Right ventricle myocardium inferior (tissue), 1 donor: ENCODE measurements at regions not wholly inside any gene's neighbourhood (a gene's known extent, or its start where the extent isn't known, plus 50 kb on each side); places are given as distances from the start of the nearest gene placed in this dataset.

Source experiments
- ATAC-seq: fragments of 200-7000 bp; cut with Tn5 transposase; one replicate; pipeline ENCODE4 v1.9.1; 2020; ENCODE audit warnings: mild to moderate bottlenecking, moderate library complexity
- DNase-seq: peaks from one replicate; pipeline ENCODE4 v3.0.0; 2021; ENCODE audit errors: missing footprints
- intact Hi-C: fragments of 100-400 bp; cut with DNase I; formaldehyde crosslinking; loops from one replicate; pipeline ENCODE4 v1.11.0; 2022
- donor health status: DM: no; HTN: yes; CAD: no; lungs with severe emphysema.

DNA sequence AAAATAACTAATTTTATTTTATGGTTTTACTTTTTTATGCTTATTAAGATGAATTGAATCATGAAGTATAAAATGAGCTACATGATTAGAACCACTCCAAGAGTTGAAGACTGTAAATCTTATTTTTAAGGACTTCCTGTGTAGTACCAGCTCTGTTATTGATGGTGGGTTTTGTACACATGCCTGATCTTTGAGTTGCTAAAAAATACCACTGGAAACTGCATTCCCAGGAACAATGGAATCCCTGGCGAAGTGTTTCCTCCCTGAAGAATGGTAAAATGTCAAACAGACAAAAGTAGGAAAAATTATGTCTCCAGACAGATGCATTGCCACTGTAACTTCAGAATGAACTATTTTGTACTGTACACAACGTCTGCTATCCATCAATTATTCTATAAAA, 935.4 kb upstream of the TENM3 start:
- DNase-seq (no peak), ATAC-seq (no peak)
- intact Hi-C loops = loop anchor here (5.0 kb wide), 1 partner anchor 36 kb away; no protein-coding TSS in a partner anchor

- ATAC-seq = no peak
- DNase-seq = no peak
- intact Hi-C loops = loop anchor here (5.0 kb wide), 1 partner anchor 36 kb away; no protein-coding TSS in a partner anchor
Measured at GRCh38 chr4:181308476-181309312, 934.5 kb upstream of the TENM3 start.

DNA sequence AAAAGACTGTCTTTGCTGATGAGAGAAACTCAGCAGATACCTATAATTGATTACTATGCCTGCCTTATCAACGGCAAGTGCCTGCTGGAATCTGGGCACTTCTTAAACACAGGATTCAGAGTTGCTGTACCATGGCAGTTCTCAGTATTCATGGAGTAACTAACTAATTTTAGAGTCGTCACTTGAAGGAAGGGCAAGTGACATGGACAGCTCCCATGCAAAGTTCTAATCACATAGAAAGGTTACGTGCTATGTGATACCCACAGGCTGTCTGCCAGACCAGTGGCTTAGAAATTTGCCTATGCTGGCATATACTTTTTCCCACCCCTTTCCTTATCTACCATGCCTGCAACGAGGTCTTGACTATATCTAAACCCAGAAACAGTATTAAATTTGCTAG, 931.1 kb upstream of the TENM3 start:
- ATAC-seq (peak; percentile 86), DNase-seq (no peak)
- intact Hi-C loops = no loop called here

- intact Hi-C loops = loop anchor here (5.0 kb wide), 1 partner anchor 208 kb away; no protein-coding TSS in a partner anchor
- no peak for DNase-seq
- ATAC-seq = peak; percentile 42
Measured at GRCh38 chr4:181319629-181320028, 923.6 kb upstream of the TENM3 start.

DNA sequence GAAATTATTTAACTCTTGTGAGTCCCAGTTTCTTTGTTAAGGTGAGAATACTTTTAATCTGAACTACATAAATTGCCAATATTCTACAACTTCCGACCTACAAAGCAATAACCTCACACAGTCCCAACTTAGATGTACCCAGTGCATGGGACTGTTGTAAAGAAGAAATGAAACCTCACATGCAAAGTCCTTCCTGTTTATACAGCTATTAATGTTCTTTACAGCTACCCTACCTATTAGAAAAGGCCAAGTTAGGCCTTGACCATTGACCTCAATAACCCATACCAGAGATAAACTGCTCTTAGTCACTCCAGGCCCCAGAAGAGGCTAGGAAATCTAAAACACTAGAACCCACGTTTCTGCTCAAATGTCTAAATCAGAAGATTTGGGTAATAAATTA, 920.1 kb upstream of the TENM3 start:
- intact Hi-C loops = no loop called here
- no peak for ATAC-seq

GRCh38 chr4:181330654-181331201, 912.5 kb upstream of the TENM3 start:
- ATAC-seq = peak; percentile 93
- intact Hi-C loops = no loop called here
- DNase-seq = no peak

More for the DNA sequence above, 920.1 kb upstream of the TENM3 start:
- DNase-seq = no peak

DNA sequence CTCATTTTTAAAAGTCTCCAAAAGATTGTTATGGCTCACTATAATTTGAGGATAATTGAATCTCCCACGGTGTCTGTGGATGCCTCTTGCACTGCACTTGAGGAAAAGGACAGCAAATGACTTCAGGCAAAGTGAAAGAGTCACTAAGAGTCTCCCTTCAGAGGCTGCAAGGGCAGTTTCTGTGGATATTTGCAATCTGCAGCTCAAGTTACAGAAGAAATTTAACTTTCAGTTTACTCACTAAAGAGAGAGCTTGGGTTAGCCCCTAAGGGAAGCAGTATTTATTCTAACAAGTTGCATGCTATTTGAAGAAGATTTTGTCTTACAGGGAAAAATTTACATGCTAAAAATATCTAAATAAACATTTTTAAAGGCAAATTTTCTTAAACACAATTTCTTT, 912.0 kb upstream of the TENM3 start:
- DNase-seq (no peak), ATAC-seq (no peak)
- intact Hi-C loops = no loop called here

DNA sequence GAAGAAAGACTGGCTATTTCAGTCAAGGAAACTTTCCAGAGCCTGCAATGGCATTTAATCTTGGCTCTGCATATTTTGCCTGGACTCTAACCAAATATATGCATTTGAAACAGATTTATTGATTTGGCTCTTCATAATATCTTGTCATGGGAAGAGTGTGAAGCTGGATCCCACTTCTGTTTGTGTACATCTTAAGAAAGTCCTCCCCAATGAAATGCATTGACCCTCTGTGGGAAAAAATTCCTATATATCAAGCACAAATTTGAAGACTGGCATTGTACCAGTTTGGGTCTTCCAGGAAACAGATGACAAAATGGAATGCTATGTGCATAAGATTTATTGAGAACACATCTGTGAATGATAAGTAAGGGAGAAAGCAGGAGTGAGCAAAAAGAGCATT, 897.3 kb upstream of the TENM3 start:
- intact Hi-C loops = no loop called here
- ATAC-seq (no peak), DNase-seq (no peak)

- intact Hi-C loops = no loop called here
- DNase-seq (no peak), ATAC-seq (no peak)
Measured at GRCh38 chr4:181350615-181351415, 892.4 kb upstream of the TENM3 start.

DNA sequence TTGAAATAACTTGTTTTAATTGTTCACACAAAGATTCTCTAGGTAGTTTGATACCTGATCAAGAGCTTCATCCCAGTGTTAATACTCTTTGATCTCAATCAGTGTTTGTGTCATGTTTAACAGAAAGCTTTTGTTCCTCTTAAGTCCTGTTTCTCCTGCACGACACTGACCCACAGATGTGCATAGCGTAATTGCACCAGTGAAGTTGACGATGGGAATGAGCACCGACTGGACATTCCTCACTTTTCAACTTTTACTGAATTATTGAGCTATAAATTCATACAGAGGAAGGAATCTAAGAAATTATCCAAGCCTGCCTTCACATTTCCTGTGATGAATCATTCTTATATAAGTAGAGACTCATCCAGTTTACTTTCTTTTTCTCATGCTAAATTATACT, 878.7 kb upstream of the TENM3 start:
- intact Hi-C loops = no loop called here
- no peak for DNase-seq
- no peak for ATAC-seq

- ATAC-seq (no peak), DNase-seq (no peak)
- intact Hi-C loops = no loop called here
Measured at GRCh38 chr4:181365671-181366070, 877.5 kb upstream of the TENM3 start.

GRCh38 chr4:181372014-181372413, 871.2 kb upstream of the TENM3 start:
- ATAC-seq = no peak
- no peak for DNase-seq
- intact Hi-C loops = no loop called here

GRCh38 chr4:181376058-181376457, 867.1 kb upstream of the TENM3 start:
- ATAC-seq (no peak), DNase-seq (no peak)
- intact Hi-C loops = no loop called here

DNA sequence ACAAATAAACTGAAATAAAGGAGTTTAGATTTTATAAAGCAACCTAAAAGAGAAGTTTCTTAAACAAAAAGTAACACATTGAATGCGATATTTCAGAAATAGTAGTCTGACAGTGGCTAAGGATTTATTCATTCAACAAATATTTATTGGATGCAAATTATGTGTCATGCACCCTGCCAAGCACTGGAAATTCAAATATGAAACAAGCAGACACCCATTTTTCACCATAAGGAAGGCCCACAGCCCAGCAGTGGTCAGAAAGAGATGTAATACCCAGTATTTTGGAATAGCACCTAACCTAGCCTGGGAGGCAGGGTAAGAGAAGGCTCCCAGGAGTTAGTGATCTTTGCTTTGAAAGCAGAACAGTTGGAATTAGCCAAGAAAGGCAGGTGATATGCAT, 855.1 kb upstream of the TENM3 start:
- DNase-seq (no peak), ATAC-seq (no peak)
- intact Hi-C loops = no loop called here

- no peak for ATAC-seq
- intact Hi-C loops = no loop called here
- DNase-seq = no peak
Measured at GRCh38 chr4:181416966-181417365, 826.2 kb upstream of the TENM3 start.

DNA sequence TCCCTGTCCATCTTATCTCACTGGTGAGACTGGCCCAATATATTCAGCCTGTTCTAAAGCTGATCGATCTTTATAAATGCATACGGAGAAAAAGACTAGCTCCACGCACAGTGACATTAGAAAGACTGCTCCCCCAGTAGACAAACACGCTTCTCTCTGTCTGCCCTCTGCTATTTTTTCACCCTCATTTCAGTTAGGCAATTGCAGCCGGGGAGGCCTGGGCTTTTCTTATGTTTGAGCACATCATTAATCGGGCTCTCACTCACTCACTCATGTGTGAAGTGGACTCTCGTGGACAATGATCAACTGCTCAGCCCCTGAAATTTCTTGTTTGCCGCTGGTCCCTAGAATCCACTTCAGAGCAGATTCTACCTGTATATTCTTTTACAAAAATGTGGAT, 824.7 kb upstream of the TENM3 start:
- intact Hi-C loops = no loop called here
- ATAC-seq (no peak), DNase-seq (no peak)

DNA sequence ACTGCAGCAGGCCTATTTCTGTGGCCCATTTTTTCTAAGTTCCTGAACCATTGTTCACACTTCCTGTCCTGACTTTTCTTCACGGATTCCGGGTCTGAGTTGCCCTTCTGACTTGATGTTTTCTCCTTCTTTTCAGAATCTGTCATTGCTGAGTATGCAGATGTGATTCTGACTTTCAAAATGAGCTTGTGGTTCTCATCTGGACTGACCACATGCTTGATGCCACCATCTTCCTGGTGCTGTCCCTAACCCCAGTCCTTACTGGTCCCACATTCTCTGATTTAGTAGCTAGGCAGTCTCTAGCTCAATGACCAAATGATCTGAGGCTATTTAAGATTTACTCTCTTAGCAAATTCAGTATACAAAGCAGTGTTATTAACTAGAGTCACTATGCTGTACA, 822.3 kb upstream of the TENM3 start:
- no peak for DNase-seq
- ATAC-seq = no peak
- intact Hi-C loops = no loop called here

DNA sequence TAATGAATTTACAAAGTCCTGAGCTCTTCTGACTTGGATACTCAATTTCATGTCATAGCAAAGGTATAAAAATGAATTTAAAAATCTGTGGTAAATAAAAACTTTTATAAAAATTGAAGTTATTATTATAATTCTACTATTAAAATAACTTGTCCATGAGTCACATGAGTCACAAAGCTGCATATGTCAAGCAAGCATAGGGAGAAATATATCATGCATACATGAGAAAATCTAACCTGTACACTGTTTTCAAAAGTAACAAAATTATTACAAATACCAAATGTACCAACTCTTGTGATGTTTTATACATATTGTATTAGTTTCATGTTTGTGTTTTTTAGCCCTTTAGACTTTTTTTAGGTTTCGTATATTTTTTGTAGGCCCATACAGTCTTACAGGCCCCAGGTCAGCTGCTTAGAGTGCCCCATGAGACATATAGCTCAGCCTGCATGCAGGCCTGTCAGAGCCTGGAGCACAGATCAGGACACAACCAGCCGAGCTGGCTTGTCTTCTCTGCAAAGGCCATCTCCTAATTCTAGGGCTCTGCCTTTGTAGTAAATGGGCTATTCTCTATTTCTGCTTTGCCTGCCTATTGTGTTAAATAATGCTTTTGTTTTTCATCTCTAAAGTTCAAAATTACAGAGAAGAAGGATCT, 818.7 kb upstream of the TENM3 start:
- DNase-seq (no peak), ATAC-seq (no peak)
- intact Hi-C loops = no loop called here

DNA sequence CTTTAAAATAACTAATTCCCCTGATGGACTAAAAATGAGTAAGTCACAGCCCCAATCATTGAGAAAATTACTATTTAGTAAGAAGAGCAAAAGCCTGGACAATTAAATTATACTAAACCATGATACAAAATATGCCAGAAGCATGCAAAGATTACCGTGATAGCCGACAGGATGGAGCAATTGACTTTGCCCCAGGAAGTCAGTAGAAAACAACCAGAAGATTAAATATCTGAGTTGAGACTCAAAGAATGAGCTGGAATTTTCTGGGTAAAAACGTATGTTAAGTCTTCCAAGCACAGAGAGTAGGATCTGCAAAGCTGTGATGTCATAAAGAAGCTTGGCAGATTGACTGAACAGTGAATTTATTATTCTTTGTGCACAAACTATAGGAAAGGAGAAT, 816.1 kb upstream of the TENM3 start:
- ATAC-seq = no peak
- DNase-seq = no peak
- intact Hi-C loops = no loop called here
